ENCODE measurements at regions not wholly inside any gene's neighbourhood (a gene's known extent, or its start where the extent isn't known, plus 50 kb on each side); places are given as distances from the start of the nearest gene placed in this dataset.

DNA sequence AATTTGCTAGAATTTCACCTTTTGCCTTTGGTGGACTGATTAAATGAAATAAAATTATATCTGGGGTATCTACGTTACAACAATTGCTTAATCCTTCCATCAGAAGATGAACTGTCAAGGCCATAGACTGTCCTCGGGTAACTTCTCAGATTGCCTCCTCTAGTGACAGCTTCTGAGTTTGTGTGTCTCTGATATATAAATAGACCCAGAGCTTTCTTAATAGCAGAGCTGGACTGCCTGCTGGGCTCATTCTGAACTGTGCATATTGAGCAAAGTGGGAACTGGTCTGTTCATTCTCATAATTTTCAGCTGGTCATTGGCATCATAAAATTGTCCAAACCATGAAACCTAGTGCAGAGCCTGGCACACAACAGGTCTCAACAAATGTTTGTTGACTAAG lies 99.1 kb upstream of the GRAMD1B start:
- TF ChIP-seq, protein P1, sequence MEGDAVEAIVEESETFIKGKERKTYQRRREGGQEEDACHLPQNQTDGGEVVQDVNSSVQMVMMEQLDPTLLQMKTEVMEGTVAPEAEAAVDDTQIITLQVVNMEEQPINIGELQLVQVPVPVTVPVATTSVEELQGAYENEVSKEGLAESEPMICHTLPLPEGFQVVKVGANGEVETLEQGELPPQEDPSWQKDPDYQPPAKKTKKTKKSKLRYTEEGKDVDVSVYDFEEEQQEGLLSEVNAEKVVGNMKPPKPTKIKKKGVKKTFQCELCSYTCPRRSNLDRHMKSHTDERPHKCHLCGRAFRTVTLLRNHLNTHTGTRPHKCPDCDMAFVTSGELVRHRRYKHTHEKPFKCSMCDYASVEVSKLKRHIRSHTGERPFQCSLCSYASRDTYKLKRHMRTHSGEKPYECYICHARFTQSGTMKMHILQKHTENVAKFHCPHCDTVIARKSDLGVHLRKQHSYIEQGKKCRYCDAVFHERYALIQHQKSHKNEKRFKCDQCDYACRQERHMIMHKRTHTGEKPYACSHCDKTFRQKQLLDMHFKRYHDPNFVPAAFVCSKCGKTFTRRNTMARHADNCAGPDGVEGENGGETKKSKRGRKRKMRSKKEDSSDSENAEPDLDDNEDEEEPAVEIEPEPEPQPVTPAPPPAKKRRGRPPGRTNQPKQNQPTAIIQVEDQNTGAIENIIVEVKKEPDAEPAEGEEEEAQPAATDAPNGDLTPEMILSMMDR (IDR thresholded peaks at IDR 0.05; ENCODE audit: low read depth, low read length, missing input control) = no peak
- TF ChIP-seq JUND (IDR thresholded peaks at IDR 0.05) = no peak
- TF ChIP-seq EGR1 (IDR thresholded peaks at IDR 0.05; ENCODE audit: low read depth in 2 of 2) = no peak
- TF ChIP-seq SP1 (IDR thresholded peaks at IDR 0.05) = no peak
- TF ChIP-seq RAD21 (IDR thresholded peaks at IDR 0.05) = no peak
- TF ChIP-seq TAF1 (conservative IDR thresholded peaks at IDR 0.05) = no peak
- TF ChIP-seq, protein P2, sequence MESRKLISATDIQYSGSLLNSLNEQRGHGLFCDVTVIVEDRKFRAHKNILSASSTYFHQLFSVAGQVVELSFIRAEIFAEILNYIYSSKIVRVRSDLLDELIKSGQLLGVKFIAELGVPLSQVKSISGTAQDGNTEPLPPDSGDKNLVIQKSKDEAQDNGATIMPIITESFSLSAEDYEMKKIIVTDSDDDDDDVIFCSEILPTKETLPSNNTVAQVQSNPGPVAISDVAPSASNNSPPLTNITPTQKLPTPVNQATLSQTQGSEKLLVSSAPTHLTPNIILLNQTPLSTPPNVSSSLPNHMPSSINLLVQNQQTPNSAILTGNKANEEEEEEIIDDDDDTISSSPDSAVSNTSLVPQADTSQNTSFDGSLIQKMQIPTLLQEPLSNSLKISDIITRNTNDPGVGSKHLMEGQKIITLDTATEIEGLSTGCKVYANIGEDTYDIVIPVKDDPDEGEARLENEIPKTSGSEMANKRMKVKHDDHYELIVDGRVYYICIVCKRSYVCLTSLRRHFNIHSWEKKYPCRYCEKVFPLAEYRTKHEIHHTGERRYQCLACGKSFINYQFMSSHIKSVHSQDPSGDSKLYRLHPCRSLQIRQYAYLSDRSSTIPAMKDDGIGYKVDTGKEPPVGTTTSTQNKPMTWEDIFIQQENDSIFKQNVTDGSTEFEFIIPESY (IDR thresholded peaks at IDR 0.05) = no peak
- TF ChIP-seq FOXA1 (IDR thresholded peaks at IDR 0.05) = no peak
- TF ChIP-seq, protein P3, sequence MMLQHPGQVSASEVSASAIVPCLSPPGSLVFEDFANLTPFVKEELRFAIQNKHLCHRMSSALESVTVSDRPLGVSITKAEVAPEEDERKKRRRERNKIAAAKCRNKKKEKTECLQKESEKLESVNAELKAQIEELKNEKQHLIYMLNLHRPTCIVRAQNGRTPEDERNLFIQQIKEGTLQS (IDR thresholded peaks at IDR 0.05) = no peak
- TF ChIP-seq, protein P4, sequence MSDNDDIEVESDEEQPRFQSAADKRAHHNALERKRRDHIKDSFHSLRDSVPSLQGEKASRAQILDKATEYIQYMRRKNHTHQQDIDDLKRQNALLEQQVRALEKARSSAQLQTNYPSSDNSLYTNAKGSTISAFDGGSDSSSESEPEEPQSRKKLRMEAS (IDR thresholded peaks at IDR 0.05) = no peak
